ENCODE measurements at regions not wholly inside any gene's neighbourhood (a gene's known extent, or its start where the extent isn't known, plus 50 kb on each side); places are given as distances from the start of the nearest gene placed in this dataset.
"Not testable (repeated sequence)": the region's sequence is repeated elsewhere in the genome, so short reads cannot be mapped to it uniquely, and the experiment has no call there.

DNA sequence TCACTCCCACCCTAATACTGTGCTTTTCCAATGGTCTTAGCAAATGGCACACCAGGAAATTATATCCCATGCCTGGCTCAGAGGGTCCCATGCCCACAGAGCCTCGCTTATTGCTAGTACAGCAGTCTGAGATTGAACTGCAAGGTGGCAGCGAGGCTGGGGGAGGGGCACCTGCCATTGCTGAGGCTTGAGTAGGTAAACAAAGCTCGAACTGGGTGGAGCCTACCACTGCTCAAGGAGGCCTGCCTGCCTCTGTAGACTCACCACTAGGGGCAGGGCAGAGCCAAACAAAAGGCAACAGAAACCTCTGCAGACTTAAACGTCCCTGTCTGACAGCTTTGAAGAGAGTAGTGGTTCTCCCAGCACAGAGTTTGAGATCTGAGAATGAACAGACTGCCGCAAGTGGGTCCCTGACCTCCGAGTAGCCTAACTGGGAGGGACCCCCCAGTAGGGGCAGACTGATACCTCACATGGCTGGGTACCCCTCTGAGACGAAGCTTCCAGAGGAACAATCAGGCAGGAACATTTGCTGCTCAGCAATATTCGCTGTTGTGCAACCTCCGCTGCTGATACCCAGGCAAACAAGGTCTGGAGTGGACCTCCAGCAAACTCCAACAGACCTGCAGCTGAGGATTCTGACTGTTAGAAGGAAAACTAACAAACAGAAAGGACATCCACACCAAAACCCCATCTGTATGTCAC, 150.7 kb upstream of the FOXA2 start:
- H3K36me3 Mint-ChIP-seq; H3K4me1 Mint-ChIP-seq; H3K4me3 Mint-ChIP-seq; H3K27ac Mint-ChIP-seq; ATAC-seq (ENCODE audit: low read depth); H3K27me3 Mint-ChIP-seq; H3K9me3 Mint-ChIP-seq; DNase-seq (ENCODE audit: low spot score in 2 of 2): not testable (repeated sequence)

DNA sequence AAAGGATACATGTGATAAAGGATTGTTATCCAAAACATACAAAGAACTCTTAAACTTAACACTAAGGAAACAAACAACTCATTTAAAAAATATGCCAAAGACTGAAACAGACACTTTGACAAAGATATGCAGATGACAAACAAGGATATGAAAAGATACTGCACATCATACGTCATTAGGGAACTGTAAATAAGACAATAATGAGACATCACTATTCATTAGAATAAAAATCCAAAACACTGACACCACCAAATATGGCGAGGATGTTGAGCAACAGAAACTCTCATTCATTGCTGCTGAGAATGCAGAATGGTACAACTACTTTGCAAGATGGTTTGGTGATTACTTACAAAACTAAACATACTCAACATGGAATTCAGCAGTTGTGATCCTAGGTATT, 156.5 kb upstream of the FOXA2 start:
- Mint-ChIP-seq H3K36me3 (no peaks in the 10 kb centered on the region), H3K4me1 (no peaks in the 10 kb centered on the region)
- ATAC-seq (ENCODE audit: low read depth) = no peak

DNA sequence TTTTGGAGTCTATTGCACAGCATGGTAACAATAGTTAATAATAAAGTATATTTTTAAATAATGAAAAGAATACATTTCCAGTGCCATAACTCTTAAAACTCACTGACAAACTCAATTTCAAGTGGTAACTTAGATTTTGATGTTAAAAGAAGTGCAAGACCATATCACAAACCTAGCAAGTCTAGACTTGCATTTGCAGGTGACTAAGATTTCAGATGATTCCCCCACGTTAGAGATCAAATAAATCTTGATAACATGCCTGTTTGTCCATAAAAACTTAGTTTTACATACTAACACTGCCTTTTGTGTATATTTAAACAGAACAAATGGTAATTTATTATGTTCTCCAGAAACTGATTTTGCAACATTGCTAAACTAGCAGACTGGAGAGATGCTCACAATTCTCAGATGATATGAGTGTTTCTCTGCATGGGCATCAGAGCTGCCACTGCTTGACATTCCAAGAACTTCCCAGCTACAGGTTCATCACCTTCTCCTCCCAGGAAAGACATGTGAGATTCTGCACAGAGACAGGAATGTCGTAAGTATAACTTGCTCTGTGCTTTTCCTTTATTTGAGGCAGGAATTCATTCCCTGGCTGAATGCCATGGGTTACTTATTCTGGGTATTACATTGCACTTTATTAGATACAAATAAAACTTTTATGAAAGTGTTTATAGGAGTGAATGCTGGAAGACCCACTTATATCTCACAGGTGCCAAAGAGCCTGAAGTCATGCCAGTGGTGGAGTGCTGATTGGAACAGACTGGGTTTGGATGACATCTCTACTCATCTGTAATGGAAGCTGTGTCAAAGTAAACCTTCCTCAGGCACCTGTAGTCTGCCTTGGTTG, 160.2 kb upstream of the FOXA2 start:
- H3K4me3 Mint-ChIP-seq = no peak overlapping the region

More for the DNA sequence above, 156.5 kb upstream of the FOXA2 start:
- H3K27ac Mint-ChIP-seq = no peak overlapping the region
- no peak overlapping the region for H3K4me3 Mint-ChIP-seq
- H3K27me3 Mint-ChIP-seq = peaks cover under 1% of the 10 kb centered on the region
- no peak for DNase-seq (ENCODE audit: low spot score in 2 of 2)
- peaks cover 2% of the 10 kb centered on the region for H3K9me3 Mint-ChIP-seq

DNA sequence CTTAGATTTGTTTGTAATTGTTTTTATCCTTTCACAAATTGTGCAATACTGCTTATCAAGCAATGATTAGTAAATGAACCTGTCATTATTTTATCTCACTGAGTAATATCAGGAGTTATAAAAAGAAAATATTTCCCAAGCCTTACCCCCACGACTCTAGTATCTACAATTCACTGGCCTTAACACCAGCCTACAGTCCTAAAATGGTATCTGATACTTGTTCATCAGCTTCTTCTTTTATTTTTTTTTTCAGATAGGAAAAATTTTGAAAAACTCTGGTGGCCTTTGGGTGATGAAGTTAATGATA, 160.8 kb upstream of the FOXA2 start:
- H3K36me3 Mint-ChIP-seq = no peaks in the 10 kb centered on the region
- no peak for DNase-seq (ENCODE audit: low spot score in 2 of 2)

More for the DNA sequence above, 160.2 kb upstream of the FOXA2 start:
- DNase-seq (ENCODE audit: low spot score in 2 of 2) (no peak), ATAC-seq (ENCODE audit: low read depth) (no peak)
- no peaks in the 10 kb centered on the region for H3K27me3 Mint-ChIP-seq
- no peaks in the 10 kb centered on the region for H3K4me1 Mint-ChIP-seq
- no peaks in the 10 kb centered on the region for H3K36me3 Mint-ChIP-seq
- no peak overlapping the region for H3K27ac Mint-ChIP-seq
- no peaks in the 10 kb centered on the region for H3K9me3 Mint-ChIP-seq

DNA sequence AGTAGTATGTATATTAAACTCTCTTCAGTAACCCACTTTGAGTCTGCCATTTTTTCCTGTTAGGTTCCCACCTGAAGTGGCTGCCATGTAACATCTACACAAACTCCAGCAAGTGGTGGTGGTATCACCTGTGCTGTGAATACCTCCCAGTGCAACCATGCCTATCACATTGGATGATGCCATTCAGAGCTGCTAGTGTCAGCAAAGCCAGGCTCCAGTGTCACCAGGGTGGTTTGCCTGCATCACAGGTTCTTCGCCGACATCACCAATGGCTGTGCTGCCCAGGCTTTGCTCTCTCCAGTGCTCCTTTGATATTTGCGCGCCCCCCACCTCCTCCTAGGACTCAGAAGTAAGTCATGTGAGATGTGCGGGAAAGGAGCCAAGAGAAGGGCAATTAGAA, 162.6 kb upstream of the FOXA2 start:
- DNase-seq (ENCODE audit: low spot score in 2 of 2) (no peak), ATAC-seq (ENCODE audit: low read depth) (no peak)
- Mint-ChIP-seq H3K27ac (no peak overlapping the region), H3K36me3 (no peaks in the 10 kb centered on the region), H3K4me3 (no peak overlapping the region), H3K4me1 (no peaks in the 10 kb centered on the region), H3K27me3 (no peaks in the 10 kb centered on the region), H3K9me3 (no peaks in the 10 kb centered on the region)

More for the DNA sequence above, 160.8 kb upstream of the FOXA2 start:
- no peak overlapping the region for H3K27ac Mint-ChIP-seq
- H3K4me1 Mint-ChIP-seq = no peaks in the 10 kb centered on the region
- no peak overlapping the region for H3K4me3 Mint-ChIP-seq
- no peaks in the 10 kb centered on the region for H3K27me3 Mint-ChIP-seq
- ATAC-seq (ENCODE audit: low read depth) = no peak
- H3K9me3 Mint-ChIP-seq = no peaks in the 10 kb centered on the region

DNA sequence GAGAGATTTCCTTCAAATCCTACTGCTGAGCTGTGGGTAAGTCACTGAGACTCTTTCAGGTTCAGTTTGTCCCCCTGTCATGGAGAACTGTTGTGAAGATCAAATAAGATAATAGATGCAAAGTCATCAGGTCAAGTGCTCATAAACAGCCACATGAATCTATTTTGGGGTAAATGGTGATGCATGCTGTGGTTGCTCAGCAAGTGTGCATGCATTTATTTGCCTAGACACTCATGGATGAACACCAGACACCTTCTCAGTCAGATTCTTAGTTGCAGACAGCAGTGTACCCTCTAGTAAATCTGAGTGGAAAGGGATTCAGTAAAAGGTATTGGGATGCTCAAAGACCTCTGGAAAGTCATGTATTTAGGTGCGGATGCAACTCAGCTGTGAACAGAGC, 168.0 kb upstream of the FOXA2 start:
- H3K4me3 Mint-ChIP-seq = no peak overlapping the region
- H3K4me1 Mint-ChIP-seq = no peaks in the 10 kb centered on the region
- ATAC-seq (ENCODE audit: low read depth) = no peak
- H3K36me3 Mint-ChIP-seq = no peaks in the 10 kb centered on the region
- no peaks in the 10 kb centered on the region for H3K9me3 Mint-ChIP-seq
- H3K27me3 Mint-ChIP-seq = no peaks in the 10 kb centered on the region
- no peak overlapping the region for H3K27ac Mint-ChIP-seq
- no peak for DNase-seq (ENCODE audit: low spot score in 2 of 2)

DNA sequence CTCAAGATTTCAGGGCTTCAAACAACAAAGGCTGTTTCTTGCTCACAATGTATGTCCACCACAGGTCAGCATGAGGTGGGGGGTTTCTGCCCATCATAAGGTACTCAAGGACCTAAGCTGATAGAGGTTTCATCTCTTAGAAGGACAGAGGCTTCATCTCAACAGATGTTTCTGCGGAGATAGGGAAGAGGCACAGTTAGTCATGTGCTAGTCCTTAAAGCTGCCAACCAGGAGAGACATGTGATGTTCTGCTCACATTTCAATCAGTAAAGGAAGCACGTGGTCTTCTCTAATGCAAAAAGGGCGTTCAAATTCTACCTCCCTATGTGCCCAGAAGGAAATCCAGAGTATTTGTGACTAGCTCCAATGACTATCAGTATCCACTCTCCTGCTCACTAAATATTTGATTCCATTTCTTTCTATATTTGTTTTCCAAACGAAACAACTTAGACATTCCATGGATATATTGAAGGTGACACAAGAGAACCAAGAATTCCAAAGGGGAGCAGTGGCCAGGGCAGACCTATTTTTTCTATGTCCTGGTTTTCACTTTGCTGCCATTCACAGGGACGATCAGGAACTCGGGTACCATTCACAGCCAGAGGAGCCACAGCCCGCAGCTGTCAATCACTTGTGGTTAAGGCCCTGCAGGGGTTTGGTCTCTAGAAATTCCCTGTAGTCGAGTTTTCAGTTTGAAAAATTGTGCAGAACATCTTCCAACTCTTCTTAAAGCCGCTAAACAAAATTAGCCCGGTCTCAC, 173.2 kb upstream of the FOXA2 start:
- ATAC-seq (ENCODE audit: low read depth) = no peak
- H3K9me3 Mint-ChIP-seq = peaks cover 4% of the 10 kb centered on the region
- DNase-seq (ENCODE audit: low spot score in 2 of 2) = no peak
- H3K4me1 Mint-ChIP-seq = no peaks in the 10 kb centered on the region
- no peak overlapping the region for H3K4me3 Mint-ChIP-seq
- no peaks in the 10 kb centered on the region for H3K27me3 Mint-ChIP-seq
- no peak overlapping the region for H3K27ac Mint-ChIP-seq
- no peaks in the 10 kb centered on the region for H3K36me3 Mint-ChIP-seq

DNA sequence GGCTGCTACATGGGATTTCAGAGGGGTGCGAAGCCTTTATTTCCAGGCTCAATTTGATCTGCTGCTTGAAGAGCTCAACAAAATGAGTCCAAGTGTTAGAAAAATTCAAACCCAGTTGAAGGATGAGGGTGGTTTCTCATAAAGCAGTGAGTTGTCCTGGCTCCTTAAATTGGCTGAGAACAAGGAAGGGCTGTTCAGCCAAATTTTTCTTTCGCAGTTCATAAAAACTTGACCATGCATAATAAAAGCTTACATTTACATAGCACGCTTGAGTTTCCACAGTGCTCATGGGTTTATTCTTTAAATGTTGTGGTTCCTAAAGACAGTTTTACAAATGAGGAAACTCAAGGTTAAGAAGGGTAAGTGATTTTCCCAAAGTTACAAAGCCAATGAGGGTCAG, 174.4 kb upstream of the FOXA2 start:
- Mint-ChIP-seq H3K27me3 (no peaks in the 10 kb centered on the region), H3K27ac (no peak overlapping the region), H3K36me3 (no peaks in the 10 kb centered on the region), H3K4me1 (no peaks in the 10 kb centered on the region), H3K4me3 (no peak overlapping the region), H3K9me3 (peaks cover 4% of the 10 kb centered on the region)
- ATAC-seq (ENCODE audit: low read depth) = no peak
- DNase-seq (ENCODE audit: low spot score in 2 of 2) = no peak

DNA sequence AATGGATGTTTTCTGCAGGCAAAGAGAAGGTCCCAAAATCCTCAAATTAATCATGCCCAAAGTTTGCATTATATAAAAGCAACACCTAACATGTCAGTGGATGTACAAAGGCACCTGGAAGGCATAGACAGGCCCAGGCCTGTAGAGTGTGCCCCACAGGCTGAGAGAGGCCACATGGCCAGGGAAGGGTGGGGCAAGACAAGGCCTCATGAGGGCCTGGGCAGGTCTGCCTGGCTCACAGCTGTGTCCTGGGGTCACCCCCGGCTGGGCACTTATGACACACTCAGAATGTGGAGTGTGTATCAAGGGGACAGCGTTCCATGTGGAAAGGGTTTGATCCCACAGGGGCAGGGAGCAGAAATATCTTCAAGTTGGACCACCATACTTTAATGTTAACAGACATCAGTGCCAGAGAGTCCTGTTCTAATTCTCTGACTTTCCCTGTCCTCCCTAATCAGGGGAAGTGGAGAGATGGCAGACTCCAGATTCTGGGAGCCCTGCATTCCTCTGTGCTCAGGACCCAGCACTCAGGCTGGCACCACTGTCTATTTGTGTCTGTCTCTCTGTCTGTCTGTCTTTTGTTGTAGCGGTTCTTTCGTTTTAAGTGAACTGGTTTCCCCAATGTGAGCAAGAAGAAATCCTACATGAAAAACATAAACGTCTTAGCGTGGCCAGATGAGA, 178.3 kb upstream of the FOXA2 start:
- H3K4me3 Mint-ChIP-seq = no peak overlapping the region
- H3K27me3 Mint-ChIP-seq = no peaks in the 10 kb centered on the region
- no peak overlapping the region for H3K27ac Mint-ChIP-seq
- H3K9me3 Mint-ChIP-seq = peaks cover 4% of the 10 kb centered on the region
- ATAC-seq (ENCODE audit: low read depth) (no peak), DNase-seq (ENCODE audit: low spot score in 2 of 2) (no peak)
- H3K36me3 Mint-ChIP-seq = no peaks in the 10 kb centered on the region
- H3K4me1 Mint-ChIP-seq = no peaks in the 10 kb centered on the region

DNA sequence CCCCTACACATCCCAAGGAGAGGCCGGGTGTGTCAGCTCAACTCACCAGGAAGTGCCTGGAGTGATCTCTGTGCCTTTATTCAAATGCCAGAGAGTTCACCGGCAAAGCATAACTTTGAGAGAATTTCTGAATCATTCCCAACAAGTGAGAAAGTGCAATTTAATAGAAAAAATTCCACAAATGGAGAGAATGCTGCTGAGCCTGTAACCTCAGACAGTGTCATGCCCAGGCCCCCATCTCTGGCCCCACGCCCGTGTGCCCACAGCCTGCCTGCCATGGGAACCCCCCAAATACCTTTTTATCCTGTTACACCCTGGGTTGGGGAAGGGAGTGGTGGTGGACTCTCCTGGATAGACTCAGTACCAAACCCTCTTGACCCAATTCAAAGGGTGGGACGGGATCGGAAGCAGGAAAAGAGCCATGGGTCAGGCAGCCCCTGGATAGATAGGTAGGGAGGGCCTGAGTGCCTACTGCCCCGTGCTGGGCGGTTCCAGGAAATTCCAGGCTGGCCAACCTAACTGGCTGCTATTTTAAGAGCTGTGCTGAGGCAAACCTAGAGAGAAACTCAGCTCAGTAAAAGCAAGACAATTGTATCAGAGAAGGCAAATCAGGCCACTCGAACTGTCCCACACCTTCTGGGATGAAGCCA, 179.0 kb upstream of the FOXA2 start:
- H3K4me3 Mint-ChIP-seq = no peak overlapping the region
- H3K4me1 Mint-ChIP-seq = no peaks in the 10 kb centered on the region
- no peak for DNase-seq (ENCODE audit: low spot score in 2 of 2)
- no peaks in the 10 kb centered on the region for H3K36me3 Mint-ChIP-seq
- no peak for ATAC-seq (ENCODE audit: low read depth)
- no peak overlapping the region for H3K27ac Mint-ChIP-seq
- H3K9me3 Mint-ChIP-seq = peaks cover 4% of the 10 kb centered on the region
- H3K27me3 Mint-ChIP-seq = no peaks in the 10 kb centered on the region

DNA sequence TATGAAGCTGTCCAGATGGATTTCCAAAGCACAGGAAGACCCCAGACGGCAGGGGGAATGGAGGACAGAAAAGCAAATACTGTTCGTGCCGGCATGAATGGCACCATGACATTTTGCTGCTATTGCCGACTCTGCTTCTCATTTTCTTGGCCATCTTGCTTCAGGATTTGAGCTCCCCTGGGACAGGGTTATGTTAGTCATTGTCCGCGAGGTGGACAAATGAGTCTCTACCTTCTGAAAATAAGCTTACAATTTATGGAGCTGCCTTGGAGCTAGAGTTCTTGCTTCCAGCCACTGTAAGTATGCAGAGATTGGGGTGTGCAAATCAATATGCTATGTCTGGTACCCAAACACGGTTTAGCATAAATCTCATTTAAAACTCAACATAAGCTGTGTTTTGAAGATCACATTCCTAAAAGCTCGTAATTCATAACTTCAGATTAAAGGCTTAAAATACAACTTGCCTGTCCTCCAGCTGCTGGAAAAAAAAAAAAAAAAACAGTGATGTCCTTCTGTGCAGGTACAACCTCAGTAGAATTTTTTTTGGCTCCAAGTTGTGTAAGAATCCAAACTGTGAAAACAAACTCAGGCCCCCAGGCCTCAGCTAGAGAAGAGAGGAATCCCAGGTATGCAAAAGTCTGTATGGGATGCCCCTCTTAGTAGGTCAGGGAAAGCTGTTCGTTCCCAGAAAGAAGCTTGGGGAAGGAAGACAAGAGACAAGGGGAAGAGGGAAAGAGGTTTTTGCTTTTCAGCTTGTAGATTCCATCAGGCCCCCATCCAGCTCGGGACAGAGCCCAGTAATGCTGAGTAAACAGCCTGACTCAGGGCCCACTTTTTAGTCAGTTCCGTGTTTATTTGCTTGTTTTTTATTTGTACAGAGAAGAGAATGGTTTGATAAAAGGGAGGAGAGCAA, 184.2 kb upstream of the FOXA2 start:
- Mint-ChIP-seq H3K27ac (no peak overlapping the region), H3K4me3 (no peak overlapping the region), H3K36me3 (no peaks in the 10 kb centered on the region), H3K9me3 (peaks cover 5% of the 10 kb centered on the region), H3K27me3 (peaks cover 6% of the 10 kb centered on the region), H3K4me1 (no peaks in the 10 kb centered on the region)
- ATAC-seq (ENCODE audit: low read depth) (no peak), DNase-seq (ENCODE audit: low spot score in 2 of 2) (no peak)

DNA sequence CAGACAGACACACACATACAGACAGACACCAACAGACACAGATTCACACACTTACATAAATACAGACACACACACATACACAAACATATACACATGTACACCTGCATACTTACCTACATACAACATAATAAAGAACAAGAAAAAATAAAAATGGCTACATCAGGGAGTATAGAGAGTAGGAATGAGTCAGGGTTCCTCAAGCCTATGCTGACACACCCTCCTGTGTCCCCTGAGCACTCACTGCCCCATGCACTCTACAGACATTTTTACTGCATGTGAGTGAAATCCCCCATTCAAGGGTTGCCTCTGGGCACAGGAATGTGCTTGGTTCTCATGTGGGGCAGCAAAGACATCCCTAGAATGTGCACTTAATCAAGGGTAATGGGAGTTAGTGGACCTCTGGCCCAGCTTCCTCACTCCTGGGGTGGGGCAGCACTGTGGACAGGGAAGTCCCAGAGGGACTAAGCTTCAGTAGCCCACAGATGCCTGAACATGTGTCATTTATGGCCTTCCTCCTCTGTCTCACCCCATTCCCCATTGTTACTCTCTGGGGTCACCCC, 185.9 kb upstream of the FOXA2 start:
- DNase-seq (ENCODE audit: low spot score in 2 of 2) = no peak
- H3K4me3 Mint-ChIP-seq = no peak overlapping the region
- peaks cover 6% of the 10 kb centered on the region for H3K27me3 Mint-ChIP-seq
- H3K36me3 Mint-ChIP-seq = no peaks in the 10 kb centered on the region
- no peak for ATAC-seq (ENCODE audit: low read depth)
- H3K4me1 Mint-ChIP-seq = no peaks in the 10 kb centered on the region
- peaks cover 5% of the 10 kb centered on the region for H3K9me3 Mint-ChIP-seq
- no peak overlapping the region for H3K27ac Mint-ChIP-seq
